Transverse colon (tissue), 4 donors: ENCODE measurements at regions not wholly inside any gene's neighbourhood (a gene's known extent, or its start where the extent isn't known, plus 50 kb on each side); places are given as distances from the start of the nearest gene placed in this dataset.

Experiments
- EP300 ChIP-seq: sonication (generic); formaldehyde crosslinking; IDR thresholded peaks from one replicate; pipeline ENCODE4 v1.6.1; 2017; ENCODE audit warnings: antibody characterized with exemption, low read depth
- POLR2A ChIP-seq: fragments of 450-650 bp; IDR thresholded peaks from one replicate; pipeline ENCODE4 v1.6.1; 2016; ENCODE audit warnings: antibody characterized with exemption, mild to moderate bottlenecking, moderate library complexity
- POLR2AphosphoS5 ChIP-seq, 3 donors: sonication (generic); formaldehyde crosslinking; IDR thresholded peaks; one replicate each; pipeline ENCODE4 v1.6.1; 2016; ENCODE audit warnings: antibody characterized with exemption in 3 of 3
- TF ChIP-seq, protein P1 (sequence below), 5 experiments: fragments of 200-600 bp in 3 of 5; fragments of 450-650 bp in 2 of 5; sonication (generic) in 3 of 5; IDR thresholded peaks; 1 replicate in 2 of 5; 2 replicates in 3 of 5; pipeline ENCODE4 v1.5.1; 2016 to 2017; ENCODE audit warnings: antibody characterized with exemption in 5 of 5, inconsistent platforms in 3 of 5, mild to moderate bottlenecking in 2 of 5, moderate library complexity in 1 of 5

DNA sequence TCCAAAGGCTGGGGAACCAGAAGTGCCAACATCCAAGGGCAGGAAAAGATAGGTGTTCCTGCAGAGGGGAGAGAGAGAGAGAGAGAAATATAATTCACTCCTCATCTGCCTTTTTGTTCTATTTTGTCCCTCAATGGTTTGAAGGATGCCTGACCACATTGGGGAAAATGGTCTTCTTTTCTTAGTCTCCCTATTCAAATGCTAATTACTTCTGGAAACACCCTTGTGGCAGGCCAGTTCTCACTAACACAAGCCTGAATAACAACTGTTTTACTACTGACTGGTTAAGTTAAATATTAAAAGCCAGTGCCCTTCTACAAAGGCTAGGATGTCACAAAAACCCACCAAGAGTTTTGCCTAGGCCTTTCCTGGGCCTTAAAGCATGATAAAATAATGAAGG lies 425.4 kb upstream of the HTR1E start:
- TF ChIP-seq, protein P1, sequence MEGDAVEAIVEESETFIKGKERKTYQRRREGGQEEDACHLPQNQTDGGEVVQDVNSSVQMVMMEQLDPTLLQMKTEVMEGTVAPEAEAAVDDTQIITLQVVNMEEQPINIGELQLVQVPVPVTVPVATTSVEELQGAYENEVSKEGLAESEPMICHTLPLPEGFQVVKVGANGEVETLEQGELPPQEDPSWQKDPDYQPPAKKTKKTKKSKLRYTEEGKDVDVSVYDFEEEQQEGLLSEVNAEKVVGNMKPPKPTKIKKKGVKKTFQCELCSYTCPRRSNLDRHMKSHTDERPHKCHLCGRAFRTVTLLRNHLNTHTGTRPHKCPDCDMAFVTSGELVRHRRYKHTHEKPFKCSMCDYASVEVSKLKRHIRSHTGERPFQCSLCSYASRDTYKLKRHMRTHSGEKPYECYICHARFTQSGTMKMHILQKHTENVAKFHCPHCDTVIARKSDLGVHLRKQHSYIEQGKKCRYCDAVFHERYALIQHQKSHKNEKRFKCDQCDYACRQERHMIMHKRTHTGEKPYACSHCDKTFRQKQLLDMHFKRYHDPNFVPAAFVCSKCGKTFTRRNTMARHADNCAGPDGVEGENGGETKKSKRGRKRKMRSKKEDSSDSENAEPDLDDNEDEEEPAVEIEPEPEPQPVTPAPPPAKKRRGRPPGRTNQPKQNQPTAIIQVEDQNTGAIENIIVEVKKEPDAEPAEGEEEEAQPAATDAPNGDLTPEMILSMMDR (IDR thresholded peaks at IDR 0.05): no peak
- TF ChIP-seq POLR2A: no peak
- TF ChIP-seq POLR2AphosphoS5 (IDR thresholded peaks at IDR 0.05): no peak
- TF ChIP-seq EP300: no peak
